Activated T-helper 1 cell treated with Interleukin-2 at 50 U/mL for 16 hours (primary cell): ENCODE measurements at regions not wholly inside any gene's neighbourhood (a gene's known extent, or its start where the extent isn't known, plus 50 kb on each side); places are given as distances from the start of the nearest gene placed in this dataset.

Source experiments
- DNase-seq: peaks from one replicate; pipeline ENCODE4 v3.0.0-alpha.2; 2020; ENCODE audit warnings: low read depth

GRCh38 chr20:60510356-60510755, 552.1 kb downstream of the CDH26 start:
- DNase-seq = no peak

GRCh38 chr20:60512443-60512842, 554.2 kb downstream of the CDH26 start:
- DNase-seq = no peak

DNA sequence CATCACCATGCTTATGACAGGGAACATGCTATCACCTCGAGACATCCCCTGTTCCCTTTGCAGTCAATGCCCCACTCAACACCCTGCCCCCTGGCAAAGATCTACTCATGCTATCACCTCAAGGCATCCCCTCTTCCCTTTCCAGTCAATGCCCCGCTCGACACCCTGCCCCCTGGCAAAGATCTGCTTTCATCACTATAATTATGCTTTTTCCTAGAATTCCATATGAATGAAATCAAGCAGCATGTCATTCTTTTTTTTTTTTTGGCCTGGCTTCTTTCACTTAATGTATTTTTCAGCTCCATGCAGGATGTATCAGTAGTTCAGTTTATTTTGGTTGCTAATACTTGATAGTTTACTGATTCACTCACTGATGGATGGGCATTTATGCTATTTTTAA, 554.9 kb downstream of the CDH26 start:
- no peak for DNase-seq

- no peak for DNase-seq
These were observed 558.2 kb downstream of the CDH26 start for GRCh38 chr20:60516442-60516841.

DNA sequence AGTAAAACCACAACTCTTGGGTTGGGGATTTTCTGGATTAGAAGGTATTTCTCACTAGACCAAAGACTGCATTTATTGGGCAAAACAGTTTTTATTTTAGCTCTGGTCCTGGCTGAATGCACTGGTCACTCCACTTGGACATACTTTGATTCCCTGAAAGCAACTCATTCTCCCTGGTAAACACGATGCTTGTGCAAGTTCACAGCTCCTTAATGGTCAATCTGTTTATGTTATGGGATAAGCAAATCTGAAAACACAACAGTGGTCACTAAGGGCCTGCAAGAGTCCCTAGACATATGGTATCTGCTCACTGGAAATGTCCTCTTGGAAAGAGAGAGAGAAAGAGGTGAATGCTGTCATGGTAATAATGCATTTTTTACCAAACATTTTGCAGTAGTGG, 559.8 kb downstream of the CDH26 start:
- no peak for DNase-seq

GRCh38 chr20:60525397-60525796, 567.2 kb downstream of the CDH26 start:
- no peak for DNase-seq

DNA sequence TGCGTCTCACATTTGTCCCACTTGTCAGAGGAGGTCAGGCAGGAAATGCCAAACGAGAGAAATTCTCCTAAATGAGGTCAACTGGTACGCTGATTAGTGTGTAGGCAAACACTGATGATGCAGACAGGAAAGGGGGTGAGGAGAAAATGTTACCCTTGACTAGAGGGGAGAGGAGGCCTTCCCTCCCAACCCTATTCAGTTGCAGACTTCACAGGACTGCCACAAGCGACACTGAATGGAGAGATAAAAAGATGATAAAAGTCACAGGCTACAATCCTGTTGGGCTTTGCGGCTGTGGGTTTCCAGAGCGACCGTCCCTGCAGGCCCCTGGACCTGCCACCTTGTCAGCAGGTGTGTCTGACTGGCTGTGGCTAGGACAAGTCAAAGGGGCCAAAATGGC, 569.4 kb downstream of the CDH26 start:
- no peak for DNase-seq

DNA sequence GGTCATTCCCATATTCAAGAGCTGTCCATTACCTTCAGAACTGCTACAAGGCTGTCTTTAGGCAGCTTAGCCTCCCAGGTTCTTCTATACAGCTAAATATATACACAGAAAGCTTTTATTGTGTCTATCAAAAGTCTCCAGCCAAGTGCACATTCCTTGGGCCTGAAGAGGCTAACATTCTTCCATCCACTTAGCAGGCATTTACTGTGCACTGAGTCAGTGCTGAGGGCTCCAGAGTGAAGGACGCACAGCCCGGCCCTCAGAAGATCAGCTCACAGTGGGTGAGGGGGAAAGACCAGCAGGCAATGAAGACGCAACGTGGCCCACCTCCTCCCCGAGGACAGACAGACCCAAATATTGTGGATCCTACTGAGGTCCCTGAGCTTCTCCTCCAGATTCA, 569.9 kb downstream of the CDH26 start:
- no peak for DNase-seq

GRCh38 chr20:60529149-60529548, 570.9 kb downstream of the CDH26 start:
- DNase-seq = no peak

GRCh38 chr20:60535211-60535610, 577.0 kb downstream of the CDH26 start:
- no peak for DNase-seq

- no peak for DNase-seq
These were observed 582.4 kb downstream of the CDH26 start for GRCh38 chr20:60540591-60540990.

DNA sequence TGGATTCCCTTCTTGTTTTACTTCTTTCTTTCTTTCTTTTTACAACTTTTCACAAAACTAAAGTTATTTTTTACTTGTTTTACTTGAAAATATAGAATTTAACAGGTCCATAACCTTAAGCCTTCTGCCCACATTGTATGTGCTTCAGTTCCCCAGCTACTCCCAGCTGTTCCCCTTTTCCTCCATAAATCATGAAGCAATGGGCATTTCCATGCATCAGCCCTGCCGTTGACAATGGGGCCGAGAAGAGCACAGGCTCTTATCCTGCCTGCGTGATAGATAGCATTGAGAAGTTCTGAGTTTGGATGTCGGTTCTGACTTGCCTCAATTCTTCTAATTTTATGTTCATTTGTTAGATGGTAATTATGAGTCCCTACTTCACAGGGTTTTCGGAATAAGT, 583.8 kb downstream of the CDH26 start:
- DNase-seq = no peak

DNA sequence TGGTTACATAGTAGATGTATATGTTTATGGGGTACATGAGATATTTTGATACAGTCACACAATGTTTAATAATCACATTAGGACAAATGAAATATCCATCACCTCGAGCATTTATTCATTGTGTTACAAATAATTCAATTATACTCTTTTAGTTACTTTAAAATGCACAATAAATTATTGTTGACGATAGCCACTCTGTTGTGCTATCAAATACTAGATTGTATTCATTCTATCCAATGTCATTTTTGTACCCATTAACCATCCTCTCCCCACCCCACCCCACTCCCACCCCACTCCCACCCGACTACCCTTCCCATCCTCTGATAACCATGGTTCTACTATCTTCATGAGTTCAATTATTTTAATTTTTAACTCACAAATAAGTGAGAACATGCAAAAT, 585.4 kb downstream of the CDH26 start:
- DNase-seq = no peak

DNA sequence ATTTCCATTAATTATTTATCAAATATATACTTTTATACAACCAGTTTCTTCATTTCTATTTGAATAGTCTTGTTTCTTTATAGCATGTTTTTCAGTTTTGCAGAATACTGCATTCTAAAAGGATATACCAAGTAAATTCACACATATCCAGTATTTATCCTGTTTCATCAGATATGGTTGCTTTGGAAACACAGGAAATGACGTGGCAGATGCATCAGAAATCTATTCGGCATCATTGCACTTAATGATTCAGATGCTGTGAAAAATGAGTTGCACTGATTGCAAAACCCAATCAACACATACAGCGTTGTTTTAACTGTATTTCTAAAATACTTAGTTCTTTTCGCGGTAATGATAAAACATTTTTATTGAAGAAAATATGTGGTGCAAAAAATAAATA, 594.9 kb downstream of the CDH26 start:
- DNase-seq = no peak

DNA sequence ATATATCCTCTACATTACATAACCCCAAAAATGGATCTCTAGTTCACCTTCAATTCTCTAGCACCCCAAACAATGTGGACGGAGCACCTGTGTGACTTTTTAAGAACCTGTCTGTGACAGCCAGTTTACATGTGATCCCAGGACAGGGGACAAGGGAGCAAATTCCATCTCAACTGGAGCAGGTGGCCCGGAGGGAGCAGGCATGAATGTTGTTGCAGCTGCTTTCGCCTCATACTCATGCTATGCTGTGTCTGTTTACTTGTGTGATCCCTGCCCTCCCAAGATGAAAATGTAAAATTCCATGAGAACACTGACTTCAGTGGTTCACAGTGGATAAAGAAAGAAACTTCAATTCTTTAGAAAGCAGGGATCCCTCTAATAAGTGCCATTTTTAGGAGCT, 600.3 kb downstream of the CDH26 start:
- no peak for DNase-seq

DNA sequence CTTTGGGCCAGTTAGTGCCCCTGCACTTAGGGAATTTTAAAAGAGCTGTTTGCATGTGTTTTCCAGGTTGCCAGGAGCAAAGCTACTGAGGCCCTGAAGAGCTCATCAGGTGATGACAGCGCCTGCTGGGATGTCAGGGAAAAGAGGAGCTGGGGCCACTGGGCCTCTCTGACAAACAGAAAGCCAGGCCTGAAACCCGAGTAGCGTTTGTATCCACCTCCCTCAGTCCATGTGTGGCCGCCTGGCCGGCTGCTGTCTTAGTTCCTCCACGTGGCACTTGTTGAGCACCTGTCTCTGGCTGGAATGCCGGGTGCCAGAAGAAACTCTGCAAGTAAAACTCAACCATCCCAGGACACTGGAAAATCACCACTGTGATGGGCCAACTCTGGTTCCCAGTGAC, 601.2 kb downstream of the CDH26 start:
- no peak for DNase-seq

GRCh38 chr20:60561052-60561451, 602.8 kb downstream of the CDH26 start:
- no peak for DNase-seq

DNA sequence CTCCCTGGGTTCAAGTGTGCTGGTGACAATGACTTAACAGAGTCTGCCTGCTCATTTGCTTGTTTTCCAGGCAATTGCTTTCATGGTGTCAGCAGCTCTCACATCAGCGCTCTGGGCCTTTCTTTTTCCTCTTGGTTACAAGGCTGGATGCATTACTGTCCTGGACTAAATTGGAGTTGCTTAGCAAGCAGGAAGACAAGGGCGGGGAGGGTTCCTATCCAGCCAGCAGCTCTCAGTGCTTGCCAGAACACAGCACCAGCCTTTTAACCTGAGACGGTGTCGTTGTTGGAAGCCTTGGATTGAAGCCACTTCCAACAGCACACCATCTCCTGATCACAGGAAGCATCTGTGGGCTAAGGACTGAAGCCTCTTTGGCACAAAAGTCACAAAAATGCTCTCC, 606.9 kb downstream of the CDH26 start:
- DNase-seq = no peak

DNA sequence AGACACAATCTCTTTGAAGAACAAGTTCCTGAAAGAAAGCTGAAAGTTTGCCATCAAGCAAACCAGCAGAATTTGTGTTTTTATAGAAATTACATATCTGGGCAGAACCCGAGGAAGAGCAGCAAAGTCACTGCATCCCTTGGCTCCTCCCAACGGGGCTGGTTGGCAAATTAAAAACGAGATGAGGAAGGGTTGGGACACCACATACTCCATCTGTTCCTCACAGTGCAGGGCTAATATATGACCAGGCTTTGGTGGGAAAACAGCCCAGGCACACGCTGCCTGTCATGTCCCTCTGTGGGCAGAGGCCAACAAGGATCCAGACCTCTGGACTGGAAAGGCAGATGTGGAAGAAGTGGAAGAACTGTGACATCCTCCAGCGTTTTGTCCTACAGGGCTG, 607.3 kb downstream of the CDH26 start:
- DNase-seq = no peak

GRCh38 chr20:60569116-60569515, 610.9 kb downstream of the CDH26 start:
- no peak for DNase-seq

DNA sequence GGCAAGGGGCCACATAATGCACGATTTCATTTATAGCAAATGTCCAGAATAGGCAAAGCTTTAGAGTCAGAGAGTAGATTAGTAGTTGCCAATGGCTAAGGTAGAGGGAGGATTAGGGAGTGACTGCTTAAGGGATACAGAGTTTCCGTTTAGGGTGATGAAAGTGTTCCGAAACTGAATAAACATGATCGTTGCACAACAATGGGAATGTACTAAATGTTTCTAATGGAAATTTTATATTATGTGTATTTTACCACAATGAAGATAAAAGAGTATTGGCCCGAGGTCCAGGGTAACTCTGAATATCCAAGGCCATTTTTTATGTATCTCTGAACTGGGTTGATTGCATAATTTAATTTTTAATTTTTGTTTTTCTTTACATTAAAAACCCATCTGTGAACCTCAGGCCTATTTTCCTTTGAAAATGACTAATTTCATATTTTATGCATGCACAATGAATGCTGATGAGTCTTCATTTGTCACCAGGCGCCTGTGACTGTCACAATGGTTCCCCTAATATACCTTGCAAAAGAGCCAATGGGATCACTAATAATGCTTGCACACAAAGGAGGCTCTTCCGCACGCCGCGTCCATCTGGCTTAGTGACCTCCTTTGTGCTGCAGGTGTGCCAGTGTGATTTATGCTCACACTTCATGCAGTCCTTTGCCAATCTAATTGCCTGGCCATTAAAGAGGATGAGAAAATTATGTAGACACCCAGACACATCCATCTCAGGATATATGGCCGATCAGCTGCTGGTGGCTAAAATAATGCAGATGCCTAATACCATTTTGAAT, 612.5 kb downstream of the CDH26 start:
- no peak for DNase-seq

DNA sequence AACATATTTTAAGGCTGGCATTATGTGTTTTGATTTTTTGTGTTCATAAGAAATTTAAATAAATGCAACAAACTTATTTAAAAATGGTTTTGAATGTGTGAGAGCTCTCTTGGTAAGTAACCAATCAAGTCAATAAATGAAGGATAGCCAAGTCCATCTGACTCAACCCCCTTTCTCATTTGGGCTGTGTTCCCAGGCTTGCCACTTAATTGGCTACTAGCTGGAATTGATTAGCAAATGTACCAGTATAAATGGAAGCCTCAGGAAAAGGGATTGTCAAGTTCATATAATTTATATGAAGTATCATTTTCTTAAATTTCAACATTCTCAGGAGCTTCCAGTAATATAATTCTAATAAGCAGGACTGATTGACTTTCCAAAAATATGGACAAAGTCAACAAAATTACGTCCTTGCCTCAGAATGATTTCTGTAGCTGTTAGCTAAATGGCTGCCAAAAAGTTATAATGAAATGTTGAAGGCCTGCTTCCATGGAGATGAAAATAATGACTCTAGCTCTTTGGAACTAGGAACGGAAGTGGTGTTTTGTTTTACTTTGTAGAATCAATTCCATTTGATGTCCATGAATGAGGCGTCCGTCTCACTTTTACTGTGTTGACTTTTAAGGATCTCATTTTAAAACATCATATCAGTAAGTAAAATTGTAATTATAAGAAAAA, 614.9 kb downstream of the CDH26 start:
- DNase-seq = no peak

- DNase-seq = no peak
These were observed 618.0 kb downstream of the CDH26 start for GRCh38 chr20:60576236-60576635.

- DNase-seq = no peak
These were observed 621.8 kb downstream of the CDH26 start for GRCh38 chr20:60579941-60580515.
